GM20000 (cell line): ENCODE measurements at regions not wholly inside any gene's neighbourhood (a gene's known extent, or its start where the extent isn't known, plus 50 kb on each side); places are given as distances from the start of the nearest gene placed in this dataset.

ENCODE experiments used
- DNase-seq: peaks from one replicate; pipeline ENCODE4 v3.0.0; 2012; ENCODE audit warnings: low spot score
- CTCF ChIP-seq: IDR thresholded peaks from 2 replicates; pipeline ENCODE4 v1.5.1; 2012; ENCODE audit warnings: mild to moderate bottlenecking, control low read depth; ENCODE audit errors: extremely low read depth, missing control alignments

GRCh38 chr22:27468712-27469111, 332.8 kb downstream of the MN1 start:
- no peak for DNase-seq
- no peak for TF ChIP-seq CTCF

- DNase-seq = no peak
- no peak for TF ChIP-seq CTCF
These were observed 331.3 kb downstream of the MN1 start for GRCh38 chr22:27470169-27470772.

- DNase-seq = no peak
- TF ChIP-seq CTCF = no peak
These were observed 328.6 kb downstream of the MN1 start for GRCh38 chr22:27472975-27473374.

- no peak for TF ChIP-seq CTCF
- no peak for DNase-seq
These were observed 328.0 kb downstream of the MN1 start for GRCh38 chr22:27473533-27473932.

GRCh38 chr22:27474112-27474571, 327.4 kb downstream of the MN1 start:
- DNase-seq = no peak
- no peak for TF ChIP-seq CTCF

GRCh38 chr22:27474711-27475547, 326.6 kb downstream of the MN1 start:
- no peak for DNase-seq
- TF ChIP-seq CTCF = no peak

- TF ChIP-seq CTCF = no peak
- no peak for DNase-seq
These were observed 326.0 kb downstream of the MN1 start for GRCh38 chr22:27475548-27475897.
